ENCODE measurements at regions not wholly inside any gene's neighbourhood (a gene's known extent, or its start where the extent isn't known, plus 50 kb on each side); places are given as distances from the start of the nearest gene placed in this dataset.

- peak; percentile 27 for DNase-seq (ENCODE audit: missing footprints)
- intact Hi-C loops (cut with DNase I): no loop called here
Measured at GRCh38 chr2:239696559-239697207, 295.9 kb upstream of the HDAC4 start.

GRCh38 chr2:239695728-239696240 is 295.0 kb upstream of the HDAC4 start:
- intact Hi-C loops (cut with DNase I): no loop called here
- DNase-seq (ENCODE audit: missing footprints): peak; percentile 14
- no peak for ATAC-seq

More at GRCh38 chr2:239696559-239697207, 295.9 kb upstream of the HDAC4 start:
- no peak for ATAC-seq

- ATAC-seq (no peak), DNase-seq (ENCODE audit: missing footprints) (no peak)
- intact Hi-C loops (cut with DNase I): no loop called here
Measured at GRCh38 chr2:239695106-239695727, 294.4 kb upstream of the HDAC4 start.

- intact Hi-C loops (cut with DNase I): no loop called here
- ATAC-seq: no peak
- DNase-seq (ENCODE audit: missing footprints): no peak
Measured at GRCh38 chr2:239694487-239694886, 293.7 kb upstream of the HDAC4 start.

GRCh38 chr2:239693761-239694415 is 293.1 kb upstream of the HDAC4 start:
- ATAC-seq (no peak), DNase-seq (ENCODE audit: missing footprints) (no peak)
- intact Hi-C loops (cut with DNase I): no loop called here

GRCh38 chr2:239693330-239693729 is 292.5 kb upstream of the HDAC4 start:
- ATAC-seq (no peak), DNase-seq (ENCODE audit: missing footprints) (no peak)
- intact Hi-C loops (cut with DNase I): no loop called here

- ATAC-seq (no peak), DNase-seq (ENCODE audit: missing footprints) (no peak)
- intact Hi-C loops (cut with DNase I): no loop called here
Measured at GRCh38 chr2:239692919-239693318, 292.1 kb upstream of the HDAC4 start.

- peak; percentile 20 for DNase-seq (ENCODE audit: missing footprints)
- no peak for ATAC-seq
- intact Hi-C loops (cut with DNase I): no loop called here
Measured at GRCh38 chr2:239692362-239692851, 291.6 kb upstream of the HDAC4 start.

- intact Hi-C loops (cut with DNase I): no loop called here
- DNase-seq (ENCODE audit: missing footprints) (peak; percentile 47), ATAC-seq (no peak)
Measured at GRCh38 chr2:239691720-239692119, 290.9 kb upstream of the HDAC4 start.

- DNase-seq (ENCODE audit: missing footprints): peak; percentile 72
- ATAC-seq: peak; percentile 75
- intact Hi-C loops (cut with DNase I): no loop called here
Measured at GRCh38 chr2:239690651-239691631, 290.1 kb upstream of the HDAC4 start.

- DNase-seq (ENCODE audit: missing footprints): no peak
- intact Hi-C loops (cut with DNase I): no loop called here
- ATAC-seq: no peak
Measured at GRCh38 chr2:239689985-239690384, 289.2 kb upstream of the HDAC4 start.

GRCh38 chr2:239689410-239689809 is 288.6 kb upstream of the HDAC4 start:
- intact Hi-C loops (cut with DNase I): no loop called here
- no peak for DNase-seq (ENCODE audit: missing footprints)
- ATAC-seq: no peak

GRCh38 chr2:239688840-239689239 is 288.0 kb upstream of the HDAC4 start:
- DNase-seq (ENCODE audit: missing footprints) (no peak), ATAC-seq (no peak)
- intact Hi-C loops (cut with DNase I): no loop called here

GRCh38 chr2:239688122-239688681 is 287.4 kb upstream of the HDAC4 start:
- intact Hi-C loops (cut with DNase I): no loop called here
- peak; percentile 49 for DNase-seq (ENCODE audit: missing footprints)
- no peak for ATAC-seq

GRCh38 chr2:239687441-239687840 is 286.6 kb upstream of the HDAC4 start:
- intact Hi-C loops (cut with DNase I): no loop called here
- DNase-seq (ENCODE audit: missing footprints): peak; percentile 15
- no peak for ATAC-seq

- ATAC-seq: no peak
- DNase-seq (ENCODE audit: missing footprints): no peak
- intact Hi-C loops (cut with DNase I): no loop called here
Measured at GRCh38 chr2:239685965-239686364, 285.1 kb upstream of the HDAC4 start.

GRCh38 chr2:239685556-239685955 is 284.7 kb upstream of the HDAC4 start:
- intact Hi-C loops (cut with DNase I): no loop called here
- ATAC-seq: no peak
- DNase-seq (ENCODE audit: missing footprints): peak; percentile 27

GRCh38 chr2:239684996-239685395 is 284.2 kb upstream of the HDAC4 start:
- intact Hi-C loops (cut with DNase I): no loop called here
- ATAC-seq: no peak
- no peak for DNase-seq (ENCODE audit: missing footprints)

Measured in Right ventricle myocardium inferior (tissue), 1 donor.